GM12865 (cell line): ENCODE measurements at regions not wholly inside any gene's neighbourhood (a gene's known extent, or its start where the extent isn't known, plus 50 kb on each side); places are given as distances from the start of the nearest gene placed in this dataset.

ENCODE experiments used
- DNase-seq: peaks from one replicate; pipeline ENCODE4 v3.0.0; 2010; ENCODE audit warnings: low read depth
- H3K4me3 ChIP-seq: 2 replicates; pipeline ENCODE4 v1.5.1; 2011; ENCODE audit warnings: mild to moderate bottlenecking, low read depth, low read length, control low read depth
- CTCF ChIP-seq: IDR thresholded peaks from 2 replicates; pipeline ENCODE4 v1.5.1; 2011; ENCODE audit warnings: low read length, control low read depth, low read depth, inconsistent platforms; ENCODE audit not compliant: insufficient read depth; ENCODE audit errors: missing control alignments

- H3K4me3 ChIP-seq: no peak overlapping the region
- TF ChIP-seq CTCF: no peak
- no peak for DNase-seq
These were observed 60.2 kb upstream of the RNF144B start for GRCh38 chr6:18326980-18327379.

DNA sequence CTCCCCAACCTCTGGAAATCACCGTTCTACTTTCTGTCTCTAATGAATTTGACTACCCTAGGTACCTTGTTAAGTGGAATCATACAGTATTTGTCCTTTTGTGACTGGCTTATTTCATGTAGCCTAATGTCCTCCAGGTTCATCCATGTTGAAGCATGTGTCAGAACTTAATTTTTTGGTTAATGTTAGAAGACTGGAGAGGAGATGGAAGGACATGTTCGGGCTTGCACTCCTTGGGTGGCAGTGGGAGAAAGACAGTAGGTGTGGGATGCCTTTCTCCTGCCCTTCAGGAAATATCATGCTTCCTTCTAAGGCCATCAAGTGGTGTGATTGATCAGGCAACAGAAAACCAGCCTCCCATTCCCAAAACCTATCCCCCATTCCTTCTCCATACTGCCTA is 61.1 kb upstream of the RNF144B start:
- H3K4me3 ChIP-seq: no peak overlapping the region
- no peak for TF ChIP-seq CTCF
- peak; percentile 30 for DNase-seq

DNA sequence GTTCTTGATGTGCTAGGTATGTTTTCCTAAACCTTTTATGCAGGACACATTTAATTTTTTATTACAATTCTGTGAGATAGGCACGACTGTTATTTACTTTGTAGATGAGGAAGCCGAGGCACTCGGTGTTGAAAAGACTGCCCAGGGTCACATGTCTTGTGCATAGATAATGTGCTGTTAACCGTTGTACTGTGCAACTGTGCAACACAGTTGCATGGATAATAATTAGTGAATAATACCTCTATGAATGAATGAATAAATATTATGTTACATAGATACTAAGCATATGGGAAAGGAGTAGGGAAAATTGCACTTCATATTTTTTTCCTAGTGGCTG is 60.3 kb upstream of the DEK start:
- no peak overlapping the region for H3K4me3 ChIP-seq
- no peak for DNase-seq
- no peak for TF ChIP-seq CTCF

GRCh38 chr6:18323935-18324705 is 59.8 kb upstream of the DEK start:
- DNase-seq: peak; percentile 44
- peak; percentile 59 for TF ChIP-seq CTCF
- no peak overlapping the region for H3K4me3 ChIP-seq

DNA sequence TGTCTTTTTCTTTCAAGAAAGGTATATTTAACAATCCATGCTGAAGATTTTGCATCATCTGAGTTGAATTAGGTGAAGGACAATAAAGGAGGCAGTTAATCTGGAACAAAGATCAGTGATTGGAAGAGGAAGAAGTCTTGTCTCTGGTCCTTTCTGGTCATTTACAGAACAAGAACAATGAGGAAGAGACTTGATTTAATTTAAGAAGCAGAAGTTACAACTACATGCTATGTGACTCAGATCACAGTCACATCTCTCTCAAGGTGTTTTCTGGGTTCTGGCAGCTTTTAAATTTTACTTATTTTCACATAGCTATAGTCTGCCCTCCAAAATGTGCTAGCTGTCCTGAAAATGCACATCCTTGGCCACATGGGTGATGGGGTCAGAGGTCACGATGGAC is 53.5 kb upstream of the DEK start:
- TF ChIP-seq CTCF: no peak

DNA sequence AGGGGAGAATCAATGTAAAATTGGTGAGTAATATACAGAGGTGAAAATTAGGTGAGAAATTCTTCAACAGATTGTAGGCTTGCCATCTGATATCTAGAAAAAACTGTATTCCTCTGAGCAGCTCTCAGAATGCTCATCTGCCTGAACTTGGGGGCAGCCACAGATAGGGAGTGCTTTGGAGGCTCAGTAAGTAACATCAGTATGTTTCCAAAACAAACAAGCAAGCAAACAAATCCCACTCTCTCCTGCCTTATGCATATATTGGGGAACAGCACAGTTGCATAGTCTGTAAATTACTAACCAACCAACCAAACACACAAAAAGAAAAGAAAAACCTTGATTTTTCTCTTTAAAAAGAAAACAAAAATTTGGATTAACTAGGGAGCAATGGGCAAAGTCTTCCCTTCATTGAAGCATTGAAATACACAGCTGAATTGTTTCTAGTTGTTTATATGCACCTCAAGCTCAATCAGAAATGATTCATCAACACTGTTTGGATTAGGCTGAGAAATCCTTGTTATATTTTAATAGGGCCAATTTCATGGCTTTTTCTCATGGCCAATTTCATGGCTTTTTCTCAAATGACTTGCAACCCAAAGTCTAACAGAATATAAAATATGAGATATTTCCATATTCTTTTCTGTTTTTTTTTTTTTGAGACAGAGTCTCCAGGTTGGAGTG is 50.1 kb upstream of the DEK start:
- DNase-seq: no peak
- no peak for TF ChIP-seq CTCF
- H3K4me3 ChIP-seq: no peak overlapping the region

More for the DNA sequence above, 53.5 kb upstream of the DEK start:
- no peak for DNase-seq
- H3K4me3 ChIP-seq: no peak overlapping the region
